Stomach (tissue), 4 donors: ENCODE measurements at regions not wholly inside any gene's neighbourhood (a gene's known extent, or its start where the extent isn't known, plus 50 kb on each side); places are given as distances from the start of the nearest gene placed in this dataset.

Experiments
- POLR2A ChIP-seq, 4 donors: fragments of 450-650 bp; IDR thresholded peaks; one replicate each; pipeline ENCODE4 v1.6.1; 2016; ENCODE audit warnings: antibody characterized with exemption in 4 of 4, control low read depth in 2 of 4, mild to moderate bottlenecking in 1 of 4, moderate library complexity in 1 of 4
- POLR2AphosphoS5 ChIP-seq, 3 donors: sonication (generic); formaldehyde crosslinking; IDR thresholded peaks; one replicate each; pipeline ENCODE4 v1.6.1; 2016; ENCODE audit warnings: antibody characterized with exemption in 3 of 3

GRCh38 chr10:128360783-128361182 is 234.6 kb upstream of the MKI67 start:
- TF ChIP-seq POLR2AphosphoS5 (IDR thresholded peaks at IDR 0.05), result no peak
- no peak for TF ChIP-seq POLR2A (IDR thresholded peaks at IDR 0.05)
